ENCODE measurements at regions not wholly inside any gene's neighbourhood (a gene's known extent, or its start where the extent isn't known, plus 50 kb on each side); places are given as distances from the start of the nearest gene placed in this dataset.

GRCh38 chr11:103619938-103620337, 416.5 kb upstream of the DDI1 start:
- H3K27me3 Mint-ChIP-seq, result no peaks in the 10 kb centered on the region
- ATAC-seq (no peak), DNase-seq (ENCODE audit: low spot score) (no peak)
- no peaks in the 10 kb centered on the region for H3K9me3 Mint-ChIP-seq
- no peaks in the 10 kb centered on the region for H3K36me3 Mint-ChIP-seq
- H3K4me1 Mint-ChIP-seq (ENCODE audit: low read depth in 2 of 2), result no peaks in the 10 kb centered on the region
- no peak overlapping the region for H3K4me3 Mint-ChIP-seq
- no peak overlapping the region for H3K27ac Mint-ChIP-seq

- DNase-seq (ENCODE audit: low spot score), result no peak
- no peaks in the 10 kb centered on the region for H3K27me3 Mint-ChIP-seq
- H3K9me3 Mint-ChIP-seq, result no peaks in the 10 kb centered on the region
- H3K27ac Mint-ChIP-seq, result no peak overlapping the region
- no peak overlapping the region for H3K4me3 Mint-ChIP-seq
- H3K4me1 Mint-ChIP-seq (ENCODE audit: low read depth in 2 of 2), result no peaks in the 10 kb centered on the region
- no peak for ATAC-seq
- H3K36me3 Mint-ChIP-seq, result no peaks in the 10 kb centered on the region
These were observed 414.1 kb upstream of the DDI1 start for GRCh38 chr11:103622296-103622695.

- no peak for ATAC-seq
- H3K36me3 Mint-ChIP-seq, result no peaks in the 10 kb centered on the region
- peaks cover 0 to 3% of the 10 kb centered on the region in 2 donors for H3K27me3 Mint-ChIP-seq
- no peak for DNase-seq (ENCODE audit: low spot score)
- H3K4me1 Mint-ChIP-seq (ENCODE audit: low read depth in 2 of 2), result no peaks in the 10 kb centered on the region
- H3K4me3 Mint-ChIP-seq, result no peak overlapping the region
- no peaks in the 10 kb centered on the region for H3K9me3 Mint-ChIP-seq
- no peak overlapping the region for H3K27ac Mint-ChIP-seq
These were observed 412.5 kb upstream of the DDI1 start for GRCh38 chr11:103623933-103624332.

- no peak overlapping the region for H3K27ac Mint-ChIP-seq
- peaks cover 0 to 3% of the 10 kb centered on the region in 2 donors for H3K27me3 Mint-ChIP-seq
- no peak for ATAC-seq
These were observed 411.5 kb upstream of the DDI1 start for GRCh38 chr11:103624708-103625623.

GRCh38 chr11:103625624-103625965, 410.8 kb upstream of the DDI1 start:
- no peak overlapping the region for H3K27ac Mint-ChIP-seq

More at GRCh38 chr11:103624708-103625623, 411.5 kb upstream of the DDI1 start:
- Mint-ChIP-seq H3K4me1 (ENCODE audit: low read depth in 2 of 2) (no peaks in the 10 kb centered on the region), H3K36me3 (no peaks in the 10 kb centered on the region), H3K9me3 (no peaks in the 10 kb centered on the region), H3K4me3 (no peak overlapping the region)
- DNase-seq (ENCODE audit: low spot score), result no peak

GRCh38 chr11:103628121-103628520, 408.3 kb upstream of the DDI1 start:
- no peak overlapping the region for H3K27ac Mint-ChIP-seq
- no peaks in the 10 kb centered on the region for H3K36me3 Mint-ChIP-seq
- no peaks in the 10 kb centered on the region for H3K9me3 Mint-ChIP-seq
- peaks cover 7 to 8% of the 10 kb centered on the region in 2 donors for H3K27me3 Mint-ChIP-seq
- no peak for DNase-seq (ENCODE audit: low spot score)
- no peak for ATAC-seq
- no peaks in the 10 kb centered on the region for H3K4me1 Mint-ChIP-seq (ENCODE audit: low read depth in 2 of 2)
- H3K4me3 Mint-ChIP-seq, result no peak overlapping the region

More at GRCh38 chr11:103625624-103625965, 410.8 kb upstream of the DDI1 start:
- Mint-ChIP-seq H3K27me3 (peaks cover 6% of the 10 kb centered on the region in 2 donors), H3K9me3 (no peaks in the 10 kb centered on the region), H3K36me3 (no peaks in the 10 kb centered on the region), H3K4me3 (no peak overlapping the region), H3K4me1 (ENCODE audit: low read depth in 2 of 2) (no peaks in the 10 kb centered on the region)
- DNase-seq (ENCODE audit: low spot score) (no peak), ATAC-seq (no peak)

GRCh38 chr11:103631841-103632240, 404.6 kb upstream of the DDI1 start:
- Mint-ChIP-seq H3K4me3 (no peak overlapping the region), H3K4me1 (ENCODE audit: low read depth in 2 of 2) (no peaks in the 10 kb centered on the region), H3K36me3 (no peaks in the 10 kb centered on the region), H3K9me3 (no peaks in the 10 kb centered on the region), H3K27ac (no peak overlapping the region), H3K27me3 (peaks cover 7 to 8% of the 10 kb centered on the region in 2 donors)
- DNase-seq (ENCODE audit: low spot score) (no peak), ATAC-seq (no peak)

GRCh38 chr11:103633068-103633788, 403.2 kb upstream of the DDI1 start:
- Mint-ChIP-seq H3K36me3 (no peaks in the 10 kb centered on the region), H3K4me1 (ENCODE audit: low read depth in 2 of 2) (no peaks in the 10 kb centered on the region), H3K9me3 (no peaks in the 10 kb centered on the region), H3K27ac (no peak overlapping the region), H3K4me3 (no peak overlapping the region), H3K27me3 (peaks cover 7 to 8% of the 10 kb centered on the region in 2 donors)
- DNase-seq (ENCODE audit: low spot score) (no peak), ATAC-seq (no peak)

GRCh38 chr11:103633819-103634590, 402.4 kb upstream of the DDI1 start:
- no peak overlapping the region for H3K27ac Mint-ChIP-seq
- H3K27me3 Mint-ChIP-seq, result peaks cover 5 to 8% of the 10 kb centered on the region in 2 donors
- DNase-seq (ENCODE audit: low spot score) (no peak), ATAC-seq (no peak)
- no peaks in the 10 kb centered on the region for H3K36me3 Mint-ChIP-seq
- no peak overlapping the region for H3K4me3 Mint-ChIP-seq
- H3K4me1 Mint-ChIP-seq (ENCODE audit: low read depth in 2 of 2), result no peaks in the 10 kb centered on the region
- H3K9me3 Mint-ChIP-seq, result no peaks in the 10 kb centered on the region

GRCh38 chr11:103636232-103636631, 400.2 kb upstream of the DDI1 start:
- ATAC-seq (no peak), DNase-seq (ENCODE audit: low spot score) (no peak)
- Mint-ChIP-seq H3K4me3 (no peak overlapping the region), H3K4me1 (ENCODE audit: low read depth in 2 of 2) (no peaks in the 10 kb centered on the region), H3K36me3 (no peaks in the 10 kb centered on the region), H3K27me3 (peaks cover 0 to 7% of the 10 kb centered on the region in 2 donors), H3K9me3 (no peaks in the 10 kb centered on the region), H3K27ac (no peak overlapping the region)

GRCh38 chr11:103637295-103637694, 399.1 kb upstream of the DDI1 start:
- ATAC-seq (no peak), DNase-seq (ENCODE audit: low spot score) (no peak)
- peaks cover 0 to 7% of the 10 kb centered on the region in 2 donors for H3K27me3 Mint-ChIP-seq
- no peaks in the 10 kb centered on the region for H3K36me3 Mint-ChIP-seq
- H3K27ac Mint-ChIP-seq, result no peak overlapping the region
- H3K4me3 Mint-ChIP-seq, result no peak overlapping the region
- H3K4me1 Mint-ChIP-seq (ENCODE audit: low read depth in 2 of 2), result no peaks in the 10 kb centered on the region
- H3K9me3 Mint-ChIP-seq, result no peaks in the 10 kb centered on the region

GRCh38 chr11:103637831-103638230, 398.6 kb upstream of the DDI1 start:
- no peaks in the 10 kb centered on the region for H3K4me1 Mint-ChIP-seq (ENCODE audit: low read depth in 2 of 2)
- no peak overlapping the region for H3K27ac Mint-ChIP-seq
- ATAC-seq (no peak), DNase-seq (ENCODE audit: low spot score) (no peak)
- peaks cover 0 to 7% of the 10 kb centered on the region in 2 donors for H3K27me3 Mint-ChIP-seq
- no peaks in the 10 kb centered on the region for H3K9me3 Mint-ChIP-seq
- no peak overlapping the region for H3K4me3 Mint-ChIP-seq
- H3K36me3 Mint-ChIP-seq, result no peaks in the 10 kb centered on the region

- no peak overlapping the region for H3K27ac Mint-ChIP-seq
- H3K9me3 Mint-ChIP-seq, result no peaks in the 10 kb centered on the region
- no peaks in the 10 kb centered on the region for H3K36me3 Mint-ChIP-seq
- peaks cover 0 to 7% of the 10 kb centered on the region in 2 donors for H3K27me3 Mint-ChIP-seq
- no peak overlapping the region for H3K4me3 Mint-ChIP-seq
- DNase-seq (ENCODE audit: low spot score), result no peak
- H3K4me1 Mint-ChIP-seq (ENCODE audit: low read depth in 2 of 2), result no peaks in the 10 kb centered on the region
- ATAC-seq, result no peak
These were observed 391.8 kb upstream of the DDI1 start for GRCh38 chr11:103644676-103645075.

GRCh38 chr11:103648054-103648453, 388.4 kb upstream of the DDI1 start:
- Mint-ChIP-seq H3K36me3 (no peaks in the 10 kb centered on the region), H3K27me3 (peaks cover 0 to 3% of the 10 kb centered on the region in 2 donors), H3K27ac (no peak overlapping the region), H3K4me1 (ENCODE audit: low read depth in 2 of 2) (no peaks in the 10 kb centered on the region), H3K9me3 (peaks cover 3% of the 10 kb centered on the region), H3K4me3 (no peak overlapping the region)
- ATAC-seq, result no peak
- no peak for DNase-seq (ENCODE audit: low spot score)

All from natural killer cell treated with Interleukin-12 subunit alpha and Interleukin-12 subunit beta and Interleukin-15 and Interleukin-18, amount 100 ng/mL, for 72 hours (primary cell).